Right atrium auricular region (tissue), 2 donors: ENCODE measurements at regions not wholly inside any gene's neighbourhood (a gene's known extent, or its start where the extent isn't known, plus 50 kb on each side); places are given as distances from the start of the nearest gene placed in this dataset.

ENCODE experiments used
- DNase-seq: peaks from one replicate; pipeline ENCODE4 v3.0.0-alpha.2; 2019; ENCODE audit warnings: low spot score
- H3K27ac ChIP-seq, 2 donors: fragments of 200-600 bp; sonication (generic); 1 replicate in 1 of 2; 2 replicates in 1 of 2; pipeline ENCODE4 v1.5.1; 2016 to 2019
- H3K27me3 ChIP-seq, 2 donors: fragments of 200-600 bp; sonication (generic); one replicate each; pipeline versions ENCODE4 v1.5.1 to v1.6.0; 2017 to 2019
- H3K36me3 ChIP-seq: fragments of 200-600 bp; sonication (generic); one replicate; pipeline ENCODE4 v1.5.1; 2016
- H3K4me1 ChIP-seq, 2 donors: fragments of 200-600 bp; sonication (generic); one replicate each; pipeline versions ENCODE4 v1.5.1 to v1.6.0; 2017 to 2019
- H3K4me3 ChIP-seq, 2 donors: fragments of 200-600 bp; sonication (generic); 1 replicate in 1 of 2; 2 replicates in 1 of 2; pipeline ENCODE4 v1.5.1; 2017 to 2019; ENCODE audit warnings: mild to moderate bottlenecking in 1 of 2, moderate library complexity in 1 of 2
- H3K9me3 ChIP-seq, 2 donors: fragments of 200-600 bp; sonication (generic); one replicate each; pipeline ENCODE4 v1.5.1; 2019
- TF ChIP-seq, protein P1 (sequence below), 2 donors: fragments of 200-600 bp; sonication (generic); IDR thresholded peaks; one replicate each; pipeline ENCODE4 v1.5.1; 2019; ENCODE audit warnings: antibody characterized with exemption in 2 of 2

DNA sequence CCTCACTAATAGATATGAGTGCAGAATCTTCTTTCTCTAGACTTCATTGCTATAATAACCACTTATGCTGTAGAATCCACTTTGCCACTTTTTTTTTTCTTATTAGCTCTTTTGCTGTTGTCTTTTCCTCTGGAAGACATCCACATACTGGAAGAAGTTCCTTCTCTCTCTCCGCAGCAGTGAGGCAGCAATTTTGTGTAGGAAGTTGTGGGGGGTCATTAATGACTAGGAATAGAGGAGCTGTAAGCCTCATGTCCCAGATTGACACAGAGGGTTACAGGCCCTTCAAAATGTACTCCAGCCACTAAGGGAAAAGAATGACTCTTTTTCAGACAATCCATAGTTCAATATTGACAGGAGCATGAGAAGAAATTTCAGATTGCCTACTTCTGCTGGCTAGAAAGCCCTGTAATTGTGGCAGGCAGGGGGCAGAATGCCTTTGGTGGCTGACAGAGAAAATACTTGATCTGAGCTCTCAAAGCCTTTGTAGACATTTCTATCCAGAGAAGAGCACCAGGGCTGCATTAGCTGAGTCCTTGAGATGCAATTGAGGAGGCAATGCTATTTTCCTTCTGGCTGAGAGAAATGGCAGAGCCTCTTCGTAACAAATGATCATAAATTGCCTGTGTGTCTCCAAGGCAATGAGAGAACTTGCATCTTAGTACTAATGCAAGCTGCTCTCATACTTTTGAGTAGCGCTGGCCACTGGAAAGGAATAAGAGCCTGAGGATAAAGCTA, 856.2 kb downstream of the STIM2 start:
- DNase-seq, result no peak
- Histone ChIP-seq H3K4me1 (no peaks in the 10 kb centered on the region), H3K27me3 (no peaks in the 10 kb centered on the region), H3K4me3 (no peak overlapping the region), H3K9me3 (no peaks in the 10 kb centered on the region), H3K27ac (no peak overlapping the region), H3K36me3 (no peaks in the 10 kb centered on the region)
- TF ChIP-seq, protein P1, sequence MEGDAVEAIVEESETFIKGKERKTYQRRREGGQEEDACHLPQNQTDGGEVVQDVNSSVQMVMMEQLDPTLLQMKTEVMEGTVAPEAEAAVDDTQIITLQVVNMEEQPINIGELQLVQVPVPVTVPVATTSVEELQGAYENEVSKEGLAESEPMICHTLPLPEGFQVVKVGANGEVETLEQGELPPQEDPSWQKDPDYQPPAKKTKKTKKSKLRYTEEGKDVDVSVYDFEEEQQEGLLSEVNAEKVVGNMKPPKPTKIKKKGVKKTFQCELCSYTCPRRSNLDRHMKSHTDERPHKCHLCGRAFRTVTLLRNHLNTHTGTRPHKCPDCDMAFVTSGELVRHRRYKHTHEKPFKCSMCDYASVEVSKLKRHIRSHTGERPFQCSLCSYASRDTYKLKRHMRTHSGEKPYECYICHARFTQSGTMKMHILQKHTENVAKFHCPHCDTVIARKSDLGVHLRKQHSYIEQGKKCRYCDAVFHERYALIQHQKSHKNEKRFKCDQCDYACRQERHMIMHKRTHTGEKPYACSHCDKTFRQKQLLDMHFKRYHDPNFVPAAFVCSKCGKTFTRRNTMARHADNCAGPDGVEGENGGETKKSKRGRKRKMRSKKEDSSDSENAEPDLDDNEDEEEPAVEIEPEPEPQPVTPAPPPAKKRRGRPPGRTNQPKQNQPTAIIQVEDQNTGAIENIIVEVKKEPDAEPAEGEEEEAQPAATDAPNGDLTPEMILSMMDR (IDR thresholded peaks at IDR 0.05), result no peak

DNA sequence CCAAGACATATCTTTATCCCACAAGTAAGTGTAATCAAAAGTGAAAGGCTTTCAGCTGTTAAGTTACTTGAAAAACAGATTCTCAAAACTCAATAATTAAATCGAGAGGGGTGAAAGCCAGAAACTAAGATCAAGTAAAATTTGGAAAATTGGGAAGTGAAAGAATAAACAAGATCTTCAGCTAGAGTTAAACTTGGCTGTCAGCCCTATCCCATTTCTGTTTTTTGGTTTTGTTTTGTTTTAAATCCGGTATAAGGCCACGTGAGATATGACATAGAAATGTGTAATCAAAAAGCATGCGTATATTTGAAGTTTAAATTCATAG, 856.8 kb downstream of the STIM2 start:
- no peak overlapping the region for H3K27ac ChIP-seq
- TF ChIP-seq, protein P1 (IDR thresholded peaks at IDR 0.05), result no peak
- H3K9me3 ChIP-seq, result no peaks in the 10 kb centered on the region
- no peaks in the 10 kb centered on the region for H3K27me3 ChIP-seq
- DNase-seq, result no peak
- H3K36me3 ChIP-seq, result no peaks in the 10 kb centered on the region
- H3K4me3 ChIP-seq, result no peak overlapping the region
- no peaks in the 10 kb centered on the region for H3K4me1 ChIP-seq

DNA sequence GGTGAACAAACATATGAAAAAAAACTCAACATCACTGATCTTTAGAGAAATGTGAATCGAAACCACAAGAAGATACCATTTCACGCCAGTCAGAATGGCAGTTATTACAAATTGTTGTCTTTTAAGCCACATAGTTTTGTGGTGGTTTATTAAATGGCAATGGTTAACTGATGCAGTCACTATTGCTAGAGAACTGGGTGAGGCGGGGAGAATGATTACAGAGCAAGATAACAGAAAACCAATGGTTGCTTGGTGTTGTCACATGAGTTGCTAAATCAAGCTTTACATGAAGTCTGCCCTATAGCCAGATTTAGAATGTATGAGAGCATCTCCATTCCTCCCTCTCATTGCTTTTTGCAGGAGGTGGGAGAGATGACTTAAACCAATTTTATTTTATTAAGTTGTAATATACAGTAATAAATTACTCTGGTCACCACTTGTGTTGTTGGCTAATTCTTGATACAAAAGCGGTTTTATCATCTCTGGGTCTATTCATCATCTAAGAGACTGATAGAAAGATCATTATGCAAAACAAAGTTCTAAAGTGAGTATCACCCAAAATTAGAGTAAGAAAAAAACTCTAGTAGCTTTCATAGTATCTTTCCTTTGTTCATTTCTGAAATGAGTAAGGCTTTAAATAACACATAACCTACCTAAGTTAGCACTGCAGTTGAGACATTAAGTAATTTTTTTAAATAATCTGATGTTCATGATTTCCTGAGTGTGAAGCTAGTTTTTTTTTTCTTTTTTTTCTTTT, 859.5 kb downstream of the STIM2 start:
- H3K36me3 ChIP-seq, result no peaks in the 10 kb centered on the region
- TF ChIP-seq, protein P1 (IDR thresholded peaks at IDR 0.05), result no peak
- no peak overlapping the region for H3K27ac ChIP-seq
- H3K27me3 ChIP-seq, result no peaks in the 10 kb centered on the region
- no peak overlapping the region for H3K4me3 ChIP-seq
- no peaks in the 10 kb centered on the region for H3K9me3 ChIP-seq
- no peak for DNase-seq
- no peaks in the 10 kb centered on the region for H3K4me1 ChIP-seq

DNA sequence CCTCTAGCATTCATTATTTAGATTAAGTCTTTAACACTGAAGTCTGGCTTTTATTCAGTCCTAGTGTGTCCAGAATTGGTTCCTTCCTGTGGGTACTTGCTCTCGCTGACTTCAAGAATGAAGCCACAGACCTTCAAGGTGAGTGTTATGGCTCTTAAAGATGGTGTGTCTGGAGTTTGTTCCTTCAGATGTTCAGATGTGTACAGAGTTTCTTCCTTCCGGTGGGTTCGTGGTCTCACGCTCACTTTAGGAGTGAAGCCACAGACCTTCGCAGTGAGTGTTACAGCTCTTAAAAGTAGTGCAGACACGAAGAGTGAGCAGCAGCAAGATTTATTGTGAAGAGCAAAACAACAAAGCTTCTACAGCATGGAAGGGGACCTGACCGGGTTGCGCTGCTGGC, 860.6 kb downstream of the STIM2 start:
- no peak for DNase-seq
- no peaks in the 10 kb centered on the region for H3K9me3 ChIP-seq
- no peaks in the 10 kb centered on the region for H3K36me3 ChIP-seq
- TF ChIP-seq, protein P1 (IDR thresholded peaks at IDR 0.05), result no peak
- H3K4me1 ChIP-seq, result no peaks in the 10 kb centered on the region
- no peak overlapping the region for H3K4me3 ChIP-seq
- no peaks in the 10 kb centered on the region for H3K27me3 ChIP-seq
- H3K27ac ChIP-seq, result no peak overlapping the region

DNA sequence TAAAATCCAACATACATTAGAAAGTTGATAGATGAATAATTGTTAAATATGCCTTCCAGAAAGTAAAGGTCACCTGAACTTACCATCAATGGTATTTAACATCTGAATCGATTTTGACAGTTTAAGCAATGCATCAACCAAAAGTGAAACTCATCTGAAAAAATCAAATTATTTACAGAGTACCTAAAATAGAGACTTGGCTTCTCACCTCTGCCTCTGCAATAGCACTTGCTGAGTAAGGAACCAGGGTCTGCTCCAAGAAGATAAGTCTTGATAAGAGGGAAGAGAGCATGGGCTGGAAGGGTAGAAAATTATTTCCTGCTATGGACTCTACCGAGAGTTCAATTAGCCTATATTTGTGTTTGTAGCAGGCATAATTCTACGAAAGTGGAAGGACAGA, 868.3 kb downstream of the STIM2 start:
- Histone ChIP-seq H3K27ac (no peak overlapping the region), H3K4me1 (no peaks in the 10 kb centered on the region), H3K4me3 (no peak overlapping the region), H3K36me3 (no peaks in the 10 kb centered on the region), H3K9me3 (no peaks in the 10 kb centered on the region), H3K27me3 (no peaks in the 10 kb centered on the region)
- no peak for DNase-seq
- TF ChIP-seq, protein P1 (IDR thresholded peaks at IDR 0.05), result no peak
